Adrenal gland (tissue), 5 donors: ENCODE measurements at regions not wholly inside any gene's neighbourhood (a gene's known extent, or its start where the extent isn't known, plus 50 kb on each side); places are given as distances from the start of the nearest gene placed in this dataset.

ENCODE experiments used
- CTCF ChIP-seq, 6 experiments: fragments of 450-650 bp in 4 of 6; fragments of 200-600 bp in 2 of 6; sonication (generic) in 1 of 6; IDR thresholded peaks; 1 replicate in 5 of 6; 2 replicates in 1 of 6; pipeline versions ENCODE4 v1.5.1 to v1.8.0; 2016 to 2021; ENCODE audit warnings: antibody characterized with exemption in 6 of 6, mild to moderate bottlenecking in 2 of 6, moderate library complexity in 1 of 6
- POLR2A ChIP-seq, 2 donors: fragments of 450-650 bp; IDR thresholded peaks; one replicate each; pipeline ENCODE4 v1.6.1; 2017; ENCODE audit warnings: antibody characterized with exemption in 2 of 2, mild to moderate bottlenecking in 2 of 2, moderate library complexity in 1 of 2
- donor health status: DM: no; HTN: no; CAD: no.

GRCh38 chr9:73742412-73742811 lies 590.7 kb downstream of the ANXA1 start:
- TF ChIP-seq CTCF (IDR thresholded peaks at IDR 0.05): no peak
- no peak for TF ChIP-seq POLR2A (IDR thresholded peaks at IDR 0.05)
